GM10266 (cell line): ENCODE measurements at regions not wholly inside any gene's neighbourhood (a gene's known extent, or its start where the extent isn't known, plus 50 kb on each side); places are given as distances from the start of the nearest gene placed in this dataset.
A peak's percentile ranks its signal among the peaks of the same experiment; 100 is the strongest.

Experiments used
- DNase-seq: peaks from one replicate; pipeline ENCODE4 v3.0.0; 2012; ENCODE audit errors: extremely low spot score
- CTCF ChIP-seq: IDR thresholded peaks from 2 replicates; pipeline ENCODE4 v1.5.1; 2012; ENCODE audit warnings: mild to moderate bottlenecking, low read depth; ENCODE audit not compliant: control insufficient read depth, insufficient read depth; ENCODE audit errors: missing control alignments

DNA sequence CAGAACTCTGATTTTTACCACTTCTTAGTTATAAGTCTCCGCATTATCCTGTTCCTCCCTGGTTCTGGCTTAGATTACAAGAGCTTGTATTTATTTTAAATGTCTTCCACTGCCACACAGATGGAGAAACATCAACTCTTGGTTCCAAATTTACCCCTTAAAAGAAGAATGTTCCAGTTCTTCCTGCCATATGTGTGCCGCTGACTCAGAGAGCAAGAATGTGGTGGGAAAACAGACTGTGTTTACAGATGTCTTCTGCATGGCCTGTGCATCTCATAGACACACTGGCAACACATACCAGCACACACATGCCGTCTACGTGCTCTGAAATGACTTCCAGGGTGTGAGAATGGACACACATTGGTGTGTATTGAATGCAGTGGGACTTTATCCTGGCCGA lies 383.0 kb downstream of the LRIG3 start:
- DNase-seq, result no peak
- TF ChIP-seq CTCF, result no peak

DNA sequence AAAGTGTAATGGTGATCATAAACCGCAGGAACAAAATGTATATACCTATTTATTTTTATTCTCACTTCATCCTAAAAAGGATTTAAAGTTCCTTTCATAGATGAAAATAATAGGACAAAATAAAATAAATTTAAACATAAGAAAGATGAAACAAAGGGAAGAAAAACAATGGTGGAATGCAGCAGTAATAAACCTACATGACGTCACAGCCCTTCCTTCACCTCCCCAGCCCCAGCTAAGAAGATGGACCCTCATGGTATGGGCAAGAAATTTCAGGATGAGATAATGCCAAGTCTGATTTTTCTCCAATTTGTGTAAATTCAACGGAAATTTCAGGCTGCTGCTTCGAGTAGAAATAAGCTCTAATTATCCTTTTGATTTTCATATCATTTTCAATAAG lies 381.0 kb downstream of the LRIG3 start:
- no peak for TF ChIP-seq CTCF
- no peak for DNase-seq

DNA sequence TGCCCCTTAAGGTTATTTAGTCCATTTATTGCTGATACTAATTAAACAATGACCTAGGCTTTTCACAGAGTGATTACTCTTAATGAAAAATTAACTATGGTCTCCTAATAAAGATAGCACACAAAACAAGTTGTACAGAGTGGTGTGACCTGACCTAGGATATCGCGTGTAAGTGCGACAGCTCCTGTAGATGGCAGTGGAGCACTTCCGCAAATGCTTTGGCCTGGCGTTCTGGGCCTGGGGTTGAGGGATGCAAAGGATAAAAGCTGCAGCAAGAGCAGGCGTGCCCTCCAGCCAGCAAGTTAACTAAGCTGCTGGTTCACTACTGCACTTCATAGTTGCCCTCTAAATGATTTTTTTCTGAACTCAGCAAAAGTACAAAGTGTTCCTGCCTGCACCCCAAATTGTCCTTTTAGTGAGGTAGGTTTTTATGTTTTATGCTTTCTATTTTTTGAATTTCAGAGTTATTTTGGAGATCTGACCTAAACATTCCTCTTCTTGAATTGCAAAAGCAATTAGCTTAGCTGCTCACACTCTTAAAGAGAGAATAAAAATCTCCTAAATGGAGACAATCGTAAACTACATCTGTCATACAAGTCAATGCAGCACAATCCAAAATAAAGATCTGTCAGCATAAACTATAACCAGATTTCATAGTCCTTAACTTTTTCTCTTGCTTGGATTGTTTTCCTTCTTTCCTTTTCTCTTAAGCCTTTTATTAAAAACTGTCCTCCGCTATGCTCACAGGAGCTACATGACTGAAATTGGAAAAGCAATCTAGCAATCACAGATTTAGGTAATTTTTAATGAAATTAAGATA lies 379.6 kb downstream of the LRIG3 start:
- no peak for DNase-seq
- TF ChIP-seq CTCF, result peak; percentile 53

DNA sequence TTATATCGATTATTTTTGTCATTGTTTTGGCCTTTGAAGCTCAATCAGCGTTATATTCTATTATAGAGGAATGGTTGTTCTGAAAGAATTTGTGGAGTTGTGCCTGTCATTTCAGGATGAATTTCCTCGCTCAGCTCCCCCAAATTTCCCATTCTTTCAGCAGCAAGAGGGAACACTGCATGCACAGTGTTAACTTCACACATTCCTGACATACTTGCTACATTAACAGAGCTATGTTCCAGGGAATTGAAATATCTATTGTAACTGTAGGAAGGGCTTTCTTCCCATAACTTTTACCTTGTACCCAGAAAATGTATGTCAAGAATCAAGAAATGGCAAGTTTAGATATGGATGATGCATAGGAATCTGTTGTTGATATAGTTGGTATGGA lies 379.0 kb downstream of the LRIG3 start:
- no peak for DNase-seq
- TF ChIP-seq CTCF, result no peak

DNA sequence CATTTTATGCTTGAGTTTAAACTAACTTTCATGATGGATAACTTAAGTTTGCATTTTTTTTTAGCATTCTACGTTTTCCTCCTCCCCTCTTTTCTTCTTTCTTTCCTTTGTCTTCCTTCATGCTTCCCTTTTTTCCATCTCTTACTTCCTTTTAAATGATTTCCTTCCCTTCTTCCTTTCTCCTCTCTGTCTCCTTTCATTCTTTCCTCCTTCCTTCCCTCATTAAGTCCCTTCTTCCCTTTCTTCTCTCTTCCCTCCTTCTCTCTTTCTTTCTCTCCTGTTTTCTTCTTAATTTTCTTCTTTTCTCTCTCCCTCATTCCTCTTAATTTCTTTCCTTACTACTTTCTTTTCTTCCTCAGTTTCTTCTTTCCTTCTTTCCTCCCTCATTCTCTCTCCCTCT lies 376.0 kb downstream of the LRIG3 start:
- DNase-seq, result no peak
- TF ChIP-seq CTCF, result no peak

DNA sequence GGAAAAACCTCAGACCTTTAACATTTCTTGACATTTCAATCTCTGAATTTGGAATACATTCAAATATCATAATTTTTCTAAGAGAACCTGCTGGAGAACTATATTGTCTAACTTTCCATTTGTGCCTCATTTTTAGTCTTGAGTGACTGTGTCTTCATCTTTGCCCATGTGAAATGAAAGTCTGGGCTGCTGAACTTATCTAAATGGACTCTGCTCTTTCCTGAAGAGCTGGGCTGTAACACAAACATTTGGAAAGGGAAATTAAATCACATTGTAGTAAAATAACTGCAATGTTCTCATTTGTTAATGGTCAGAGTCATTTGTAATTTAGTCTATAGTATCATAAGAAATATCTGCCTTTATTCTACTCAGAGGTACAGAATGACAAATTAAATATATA lies 373.1 kb downstream of the LRIG3 start:
- no peak for TF ChIP-seq CTCF
- DNase-seq, result no peak

DNA sequence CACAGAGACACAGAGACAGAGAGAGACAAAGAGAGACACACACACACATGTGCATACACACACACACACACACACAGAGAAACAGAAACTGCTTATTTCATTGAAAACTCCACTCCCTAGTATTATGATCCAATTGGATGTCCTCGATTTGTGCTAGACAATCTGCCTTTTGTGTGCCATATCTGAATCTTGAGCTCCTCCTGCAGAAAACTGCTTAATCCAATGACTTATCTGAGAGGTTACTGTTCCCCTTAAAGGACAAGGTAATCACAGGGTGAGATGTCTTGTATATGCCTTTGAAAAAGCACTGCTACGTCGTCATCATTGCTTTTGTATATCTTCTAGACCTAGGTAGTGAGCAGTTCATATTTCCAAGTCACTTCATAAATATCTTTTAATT lies 371.5 kb downstream of the LRIG3 start:
- TF ChIP-seq CTCF, result no peak
- DNase-seq, result no peak
